Thyroid gland (tissue), 4 donors: ENCODE measurements at regions not wholly inside any gene's neighbourhood (a gene's known extent, or its start where the extent isn't known, plus 50 kb on each side); places are given as distances from the start of the nearest gene placed in this dataset.

Experiments used
- CTCF ChIP-seq, 6 experiments: fragments of 200-600 bp in 3 of 6; fragments of 450-650 bp in 3 of 6; sonication (generic) in 3 of 6; IDR thresholded peaks; one replicate each; pipeline ENCODE4 v1.5.1; 2016 to 2019; ENCODE audit warnings: antibody characterized with exemption in 6 of 6, mild to moderate bottlenecking in 2 of 6, inconsistent platforms in 1 of 6, moderate library complexity in 1 of 6
- POLR2A ChIP-seq, 2 donors: fragments of 450-650 bp; IDR thresholded peaks; one replicate each; pipeline ENCODE4 v1.6.1; 2017; ENCODE audit warnings: antibody characterized with exemption in 2 of 2, mild to moderate bottlenecking in 2 of 2, moderate library complexity in 1 of 2

- TF ChIP-seq POLR2A (IDR thresholded peaks at IDR 0.05) (no peak), CTCF (IDR thresholded peaks at IDR 0.05) (no peak)
Measured at GRCh38 chr1:94335447-94335846, 82.7 kb upstream of the ABCD3 start.
